Cerebellar nuclear complex (tissue), 1 donor: ENCODE measurements at regions not wholly inside any gene's neighbourhood (a gene's known extent, or its start where the extent isn't known, plus 50 kb on each side); places are given as distances from the start of the nearest gene placed in this dataset.
"Not testable (repeated sequence)": the region's sequence is repeated elsewhere in the genome, so short reads cannot be mapped to it uniquely, and the experiment has no call there.

Experiments
- DNase-seq, 2 experiments: peaks; one replicate each; lab custom pipeline; 2025; lab: John Stamatoyannopoulos, UW

DNA sequence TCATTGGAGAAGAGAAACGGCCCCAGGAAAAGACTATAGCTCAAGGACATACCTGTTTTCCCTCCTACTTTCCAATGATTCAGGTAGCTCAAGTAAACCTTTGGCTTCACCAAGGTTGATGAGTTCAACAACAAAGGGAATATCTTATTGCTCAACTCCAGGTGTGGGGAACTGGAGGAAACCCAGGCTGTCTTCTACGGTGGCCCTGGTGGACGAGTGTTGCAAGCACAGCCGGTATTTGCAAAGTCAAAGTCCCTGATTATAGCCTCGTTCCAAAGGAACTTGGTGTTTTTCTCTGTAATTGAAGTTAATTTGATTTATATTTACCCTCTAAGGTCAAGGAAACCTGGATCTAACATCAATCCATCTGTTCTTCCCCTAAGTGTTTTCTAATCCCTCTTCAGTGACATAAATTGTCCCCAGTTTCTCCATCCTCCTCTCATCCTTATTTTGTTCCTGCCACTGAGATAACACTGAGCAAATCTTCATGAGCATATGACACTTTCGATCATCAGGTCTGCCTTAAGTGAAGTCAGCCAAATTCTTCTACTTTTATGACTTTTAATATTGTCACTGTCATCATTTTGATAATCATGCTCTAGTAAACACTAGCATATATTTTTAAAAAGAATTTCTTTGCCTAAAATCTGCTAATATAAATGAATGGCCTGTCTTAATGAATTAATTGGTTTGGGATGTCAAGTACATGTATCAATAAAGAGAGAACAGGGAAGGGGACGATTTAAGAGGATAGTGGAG, 174.6 kb upstream of the TBX3 start:
- DNase-seq = no peak

DNA sequence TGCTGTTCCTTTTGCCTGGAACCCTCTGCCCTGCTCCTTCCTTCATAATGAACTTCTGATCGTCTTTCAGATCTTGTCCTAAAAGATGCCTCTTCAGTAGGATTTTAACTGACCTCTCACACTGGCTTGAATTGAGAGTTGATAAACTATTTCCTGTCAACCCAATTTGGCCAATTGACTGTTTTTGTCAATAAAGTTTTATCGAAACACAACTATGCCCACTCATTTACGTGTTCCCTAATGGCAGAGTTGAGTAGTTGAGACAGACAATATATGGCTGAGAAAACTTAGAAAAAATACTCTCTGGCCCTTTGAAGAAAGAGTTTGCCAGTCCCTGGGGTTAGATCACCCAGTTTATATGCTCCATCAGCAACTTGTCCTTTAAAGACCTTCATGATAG, 171.7 kb upstream of the TBX3 start:
- DNase-seq = no peak

- no peak for DNase-seq
These were observed 169.1 kb upstream of the TBX3 start for GRCh38 chr12:114852976-114853529.

DNA sequence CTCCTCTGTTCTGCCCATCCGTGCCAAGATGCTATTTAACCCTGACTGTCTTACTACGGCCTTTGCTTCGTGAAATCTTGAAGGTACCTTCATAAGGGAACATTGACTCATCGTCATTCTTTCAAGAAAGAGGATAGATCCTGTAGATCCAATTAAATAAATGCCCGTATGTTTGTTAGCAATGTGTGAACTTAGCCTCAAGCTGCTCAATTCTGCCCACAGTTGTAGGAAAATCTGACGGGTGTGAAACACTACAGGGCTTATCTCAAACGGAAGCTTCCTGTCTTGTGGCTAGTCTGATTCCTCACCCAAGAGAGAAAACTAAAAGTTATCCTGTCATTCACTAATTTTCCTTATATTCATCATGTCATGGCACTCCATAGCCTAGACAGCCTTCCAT, 168.0 kb upstream of the TBX3 start:
- no peak for DNase-seq

GRCh38 chr12:114850661-114851275, 166.8 kb upstream of the TBX3 start:
- DNase-seq = no peak

DNA sequence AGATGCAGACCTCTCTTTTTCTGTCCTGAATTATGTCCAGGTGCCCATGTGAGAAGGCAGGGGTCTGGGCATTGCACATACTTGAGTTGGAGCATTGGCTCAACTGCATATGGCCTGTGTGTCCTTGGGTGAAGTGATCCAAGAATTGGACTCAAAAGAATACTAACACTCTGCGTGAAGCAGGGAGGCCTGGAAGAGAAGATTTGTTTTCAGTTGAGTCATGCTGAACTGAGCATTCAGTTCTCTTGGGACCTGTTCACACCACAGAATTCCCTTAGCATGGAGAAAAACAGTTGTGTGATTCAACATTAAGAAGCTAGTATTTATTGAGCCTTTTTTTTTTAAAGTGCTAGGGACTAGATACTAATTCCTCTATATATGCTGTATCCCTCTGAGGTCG, 164.7 kb upstream of the TBX3 start:
- DNase-seq = no peak

GRCh38 chr12:114847441-114848035, 163.6 kb upstream of the TBX3 start:
- no peak for DNase-seq

GRCh38 chr12:114846771-114847170, 162.8 kb upstream of the TBX3 start:
- DNase-seq = no peak

DNA sequence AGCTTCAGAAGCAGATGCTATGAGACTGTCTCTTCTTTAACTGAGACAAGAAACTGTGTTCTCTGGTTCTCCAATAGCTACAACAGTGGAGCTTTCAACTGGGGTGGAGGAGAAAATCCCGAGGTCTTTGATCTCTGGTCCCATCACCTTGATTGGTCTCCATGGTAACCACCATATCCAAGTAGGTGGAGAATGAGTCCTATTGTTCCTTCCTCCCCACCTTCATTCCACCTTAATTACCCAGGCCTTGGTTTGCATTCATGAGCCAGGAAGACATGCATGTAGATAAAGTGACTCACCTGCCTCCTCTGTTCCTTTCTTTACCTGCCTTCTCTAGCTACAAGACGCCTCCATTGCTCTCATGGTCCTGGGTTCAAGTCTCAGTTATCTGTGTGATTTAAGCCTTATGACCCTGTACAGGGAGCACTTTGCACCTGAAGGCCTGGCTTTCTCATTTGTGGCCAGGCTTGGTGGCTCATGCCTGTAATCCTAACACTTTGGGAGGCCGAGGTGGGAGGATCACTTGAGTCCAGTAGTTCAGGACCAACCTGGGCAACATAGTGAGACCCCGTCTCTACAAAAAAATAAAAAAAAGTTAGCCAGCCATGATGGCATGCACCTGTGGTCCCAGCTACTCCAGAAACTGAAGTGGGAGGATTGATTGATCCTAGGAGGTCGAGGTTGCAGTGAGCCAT, 157.7 kb upstream of the TBX3 start:
- no peak for DNase-seq

DNA sequence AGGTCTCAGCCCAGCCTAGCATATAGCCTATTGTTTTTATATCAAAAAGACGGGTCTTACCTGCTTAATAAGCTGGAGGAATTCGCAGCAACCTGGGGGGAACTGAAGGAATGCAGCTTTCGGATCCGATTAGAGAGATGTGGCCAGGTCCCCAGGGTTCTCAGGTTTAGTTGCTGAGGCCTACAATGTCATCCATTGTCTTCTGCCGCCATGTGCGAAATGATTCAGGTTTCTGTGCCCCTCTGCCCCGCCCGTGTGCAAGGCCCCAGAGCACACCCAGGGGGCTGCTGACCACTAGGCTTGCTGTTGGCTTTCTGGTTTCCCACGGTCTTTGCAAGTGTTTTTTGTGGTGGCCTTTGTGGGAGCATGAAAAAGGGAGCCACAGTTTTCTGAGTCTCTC, 154.5 kb upstream of the TBX3 start:
- DNase-seq = no peak

- no peak for DNase-seq
These were observed 152.6 kb upstream of the TBX3 start for GRCh38 chr12:114836609-114837008.

- DNase-seq = no peak
These were observed 151.1 kb upstream of the TBX3 start for GRCh38 chr12:114835031-114835430.

DNA sequence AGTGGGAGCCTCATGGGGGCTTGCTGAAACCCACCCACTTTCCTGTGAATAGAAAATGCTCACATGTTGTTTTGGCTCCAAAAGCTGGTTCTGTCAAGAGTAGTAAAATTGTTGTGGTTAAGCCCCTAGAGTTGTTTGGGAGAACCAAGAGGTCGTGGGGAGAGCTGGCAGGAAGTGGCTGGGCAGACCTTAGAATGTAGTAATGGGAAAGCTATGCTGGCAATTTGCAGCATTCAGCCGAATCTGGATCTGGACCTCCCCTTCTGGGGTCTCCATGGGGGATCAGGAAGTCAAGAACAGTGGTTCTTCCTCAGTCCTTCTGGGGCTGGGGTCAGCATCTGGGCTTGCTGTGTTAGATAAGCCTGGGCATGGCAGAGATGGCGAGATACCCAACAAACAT, 150.6 kb upstream of the TBX3 start:
- DNase-seq = no peak

- no peak for DNase-seq
These were observed 145.9 kb upstream of the TBX3 start for GRCh38 chr12:114829833-114830232.

DNA sequence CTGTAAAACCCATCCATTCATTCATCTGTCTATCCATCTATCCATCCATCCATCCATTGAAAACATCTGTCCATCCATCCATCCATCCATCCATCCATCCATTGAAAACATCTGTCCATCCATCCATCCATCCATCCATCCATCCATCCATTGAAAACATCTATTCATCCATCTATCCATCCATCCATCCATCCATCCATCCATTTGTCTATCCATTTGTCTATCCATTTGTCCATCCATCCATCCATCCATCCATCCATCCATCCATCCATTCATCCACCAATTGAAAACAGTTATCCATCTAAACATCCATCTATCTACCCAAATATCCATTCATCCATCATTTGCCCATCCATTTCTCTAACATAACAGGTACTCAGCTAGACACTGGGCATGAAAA, 145.3 kb upstream of the TBX3 start:
- not testable (repeated sequence) for DNase-seq

GRCh38 chr12:114827461-114827860, 143.5 kb upstream of the TBX3 start:
- no peak for DNase-seq

DNA sequence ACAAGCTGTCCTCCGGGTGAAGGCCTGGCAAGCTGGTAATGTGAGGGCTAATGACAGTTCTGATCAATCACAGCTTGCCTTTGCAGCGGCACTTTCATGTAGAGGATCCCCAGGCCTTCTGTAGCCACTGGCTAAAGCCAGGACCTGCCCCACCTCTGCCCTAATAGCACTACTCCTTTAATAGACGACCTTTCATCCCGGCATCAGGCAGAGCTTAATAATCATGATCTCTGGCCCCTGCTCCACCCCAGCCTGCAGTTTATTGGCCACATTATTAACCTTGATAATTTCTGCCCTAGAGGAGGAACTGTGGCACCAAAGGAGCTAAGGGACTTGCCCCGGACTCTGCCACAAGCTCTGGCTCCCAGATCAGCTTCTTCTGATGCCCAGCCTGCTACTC, 142.3 kb upstream of the TBX3 start:
- no peak for DNase-seq

GRCh38 chr12:114823724-114824123, 139.7 kb upstream of the TBX3 start:
- DNase-seq = no peak

DNA sequence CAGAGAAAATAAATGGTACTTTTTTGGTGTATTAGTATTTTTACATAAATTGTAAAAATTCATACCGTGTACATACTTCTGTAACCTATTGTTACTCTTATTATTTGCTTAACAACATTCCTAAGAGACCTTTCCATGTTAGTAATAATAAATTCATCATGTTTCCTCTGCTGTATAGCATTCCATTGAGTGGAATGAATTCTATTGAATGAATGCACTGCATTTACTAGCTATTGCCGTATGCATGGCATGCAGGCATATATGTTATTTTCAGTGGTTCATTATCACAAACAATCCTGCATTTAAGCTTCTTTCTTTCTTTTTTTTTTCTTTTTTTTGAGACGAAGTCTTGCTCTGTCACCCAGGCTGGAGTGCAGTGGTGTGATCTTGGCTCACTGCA, 137.6 kb upstream of the TBX3 start:
- DNase-seq = no peak

GRCh38 chr12:114820796-114821195, 136.8 kb upstream of the TBX3 start:
- no peak for DNase-seq

- DNase-seq = no peak
These were observed 133.8 kb upstream of the TBX3 start for GRCh38 chr12:114817571-114818425.
